ENCODE measurements at regions not wholly inside any gene's neighbourhood (a gene's known extent, or its start where the extent isn't known, plus 50 kb on each side); places are given as distances from the start of the nearest gene placed in this dataset.

DNA sequence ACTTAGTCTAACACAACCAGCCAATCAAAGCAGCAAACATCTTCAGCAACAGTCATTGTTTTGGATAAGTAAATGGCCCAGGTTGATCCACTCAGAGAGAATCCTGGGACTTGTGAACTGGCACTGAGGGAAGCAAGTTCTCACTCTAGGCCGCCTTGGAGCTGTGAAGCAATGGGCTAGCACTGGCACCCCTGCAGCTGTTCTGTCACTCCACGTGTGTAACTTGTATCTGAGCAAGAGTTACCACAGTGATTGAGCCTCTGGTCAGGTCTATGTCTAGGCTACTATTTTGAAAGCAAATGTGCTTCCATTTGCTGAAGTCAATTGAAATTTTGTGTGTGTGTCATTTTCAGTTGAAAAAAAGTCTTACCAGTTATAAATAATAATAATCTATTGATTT is 57.2 kb upstream of the HS3ST1 start:
- Histone ChIP-seq H4K20me1 (ENCODE audit: insufficient read depth) (no peaks in the 10 kb centered on the region), H3K9me3 (no peaks in the 10 kb centered on the region), H3F3A (replicated peaks; ENCODE audit: insufficient read depth) (no peaks in the 10 kb centered on the region), H3K27me3 (ENCODE audit: insufficient read depth) (no peaks in the 10 kb centered on the region), H3K9ac (no peak overlapping the region), H3K4me1 (ENCODE audit: control insufficient read depth in 1 of 2, insufficient read depth in 2 of 2, low read depth in 1 of 2, low read length in 1 of 2) (no peaks in the 10 kb centered on the region), H2AFZ (ENCODE audit: low read depth) (no peak overlapping the region), H3K9me2 (no peaks in the 10 kb centered on the region), H3K36me3 (replicated peaks in 1 of 2; ENCODE audit: control insufficient read depth in 1 of 2, insufficient read depth in 2 of 2, low read length in 1 of 2) (no peaks in the 10 kb centered on the region), H3K4me2 (no peak overlapping the region), H3K4me3 (ENCODE audit: low read depth in 2 of 2, low read length in 1 of 2) (no peak overlapping the region), H3K27ac (ENCODE audit: low read depth in 2 of 2, low read length in 1 of 2) (no peak overlapping the region), H3K79me2 (ENCODE audit: insufficient read depth) (no peaks in the 10 kb centered on the region)
- CTCF ChIA-PET: interaction anchor here (0.7 kb wide), 1 partner anchor 326 kb away, joined by 4 read pairs; no protein-coding TSS in a partner anchor
- POLR2A ChIA-PET: no interaction called here
- DNase-seq: no peak
- WGBS (ENCODE audit: low lambda C conversion rate): 10% methylated on average over 2 of the region's 2 CpGs
- TF ChIP-seq POLR2AphosphoS5 (IDR thresholded peaks at IDR 0.05; ENCODE audit: low read depth, low read length) (no peak), RAD21 (IDR thresholded peaks at IDR 0.05; ENCODE audit: low read length) (no peak)

- Histone ChIP-seq H3K4me1 (ENCODE audit: control insufficient read depth in 1 of 2, insufficient read depth in 2 of 2, low read depth in 1 of 2, low read length in 1 of 2) (no peaks in the 10 kb centered on the region), H3K9me3 (no peaks in the 10 kb centered on the region), H3K9ac (no peak overlapping the region), H2AFZ (ENCODE audit: low read depth) (no peak overlapping the region), H3F3A (replicated peaks; ENCODE audit: insufficient read depth) (no peaks in the 10 kb centered on the region), H4K20me1 (ENCODE audit: insufficient read depth) (no peaks in the 10 kb centered on the region), H3K4me3 (ENCODE audit: low read depth in 2 of 2, low read length in 1 of 2) (no peak overlapping the region), H3K4me2 (no peak overlapping the region), H3K27me3 (ENCODE audit: insufficient read depth) (no peaks in the 10 kb centered on the region), H3K36me3 (replicated peaks in 1 of 2; ENCODE audit: control insufficient read depth in 1 of 2, insufficient read depth in 2 of 2, low read length in 1 of 2) (no peaks in the 10 kb centered on the region), H3K9me2 (no peaks in the 10 kb centered on the region), H3K27ac (ENCODE audit: low read depth in 2 of 2, low read length in 1 of 2) (no peak overlapping the region), H3K79me2 (ENCODE audit: insufficient read depth) (no peaks in the 10 kb centered on the region)
- DNase-seq: no peak
- ChIA-PET POLR2A (no interaction called here), CTCF (no interaction called here)
- TF ChIP-seq CTCF (IDR thresholded peaks at IDR 0.05): no peak
- TF ChIP-seq RCOR1 (IDR thresholded peaks at IDR 0.05; ENCODE audit: low read length): no peak
- no peak for TF ChIP-seq FOXM1 (IDR thresholded peaks at IDR 0.05; ENCODE audit: low read depth)
- no peak for TF ChIP-seq MEF2A (IDR thresholded peaks at IDR 0.05; ENCODE audit: borderline replicate concordance, low read depth)
- TF ChIP-seq, protein P1, sequence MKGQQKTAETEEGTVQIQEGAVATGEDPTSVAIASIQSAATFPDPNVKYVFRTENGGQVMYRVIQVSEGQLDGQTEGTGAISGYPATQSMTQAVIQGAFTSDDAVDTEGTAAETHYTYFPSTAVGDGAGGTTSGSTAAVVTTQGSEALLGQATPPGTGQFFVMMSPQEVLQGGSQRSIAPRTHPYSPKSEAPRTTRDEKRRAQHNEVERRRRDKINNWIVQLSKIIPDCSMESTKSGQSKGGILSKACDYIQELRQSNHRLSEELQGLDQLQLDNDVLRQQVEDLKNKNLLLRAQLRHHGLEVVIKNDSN (IDR thresholded peaks at IDR 0.05; ENCODE audit: borderline replicate concordance, low read depth): no peak
- no peak for TF ChIP-seq ZBTB33 (IDR thresholded peaks at IDR 0.05; ENCODE audit: borderline replicate concordance, low read depth)
- no peak for TF ChIP-seq ELF1 (IDR thresholded peaks at IDR 0.05)
- TF ChIP-seq TAF1 (IDR thresholded peaks at IDR 0.05; ENCODE audit: borderline replicate concordance, low read depth, low read length): no peak
- TF ChIP-seq POLR2AphosphoS5 (IDR thresholded peaks at IDR 0.05; ENCODE audit: low read depth, low read length): no peak
- TF ChIP-seq RAD21 (IDR thresholded peaks at IDR 0.05; ENCODE audit: low read length): no peak
- TF ChIP-seq, protein P2, sequence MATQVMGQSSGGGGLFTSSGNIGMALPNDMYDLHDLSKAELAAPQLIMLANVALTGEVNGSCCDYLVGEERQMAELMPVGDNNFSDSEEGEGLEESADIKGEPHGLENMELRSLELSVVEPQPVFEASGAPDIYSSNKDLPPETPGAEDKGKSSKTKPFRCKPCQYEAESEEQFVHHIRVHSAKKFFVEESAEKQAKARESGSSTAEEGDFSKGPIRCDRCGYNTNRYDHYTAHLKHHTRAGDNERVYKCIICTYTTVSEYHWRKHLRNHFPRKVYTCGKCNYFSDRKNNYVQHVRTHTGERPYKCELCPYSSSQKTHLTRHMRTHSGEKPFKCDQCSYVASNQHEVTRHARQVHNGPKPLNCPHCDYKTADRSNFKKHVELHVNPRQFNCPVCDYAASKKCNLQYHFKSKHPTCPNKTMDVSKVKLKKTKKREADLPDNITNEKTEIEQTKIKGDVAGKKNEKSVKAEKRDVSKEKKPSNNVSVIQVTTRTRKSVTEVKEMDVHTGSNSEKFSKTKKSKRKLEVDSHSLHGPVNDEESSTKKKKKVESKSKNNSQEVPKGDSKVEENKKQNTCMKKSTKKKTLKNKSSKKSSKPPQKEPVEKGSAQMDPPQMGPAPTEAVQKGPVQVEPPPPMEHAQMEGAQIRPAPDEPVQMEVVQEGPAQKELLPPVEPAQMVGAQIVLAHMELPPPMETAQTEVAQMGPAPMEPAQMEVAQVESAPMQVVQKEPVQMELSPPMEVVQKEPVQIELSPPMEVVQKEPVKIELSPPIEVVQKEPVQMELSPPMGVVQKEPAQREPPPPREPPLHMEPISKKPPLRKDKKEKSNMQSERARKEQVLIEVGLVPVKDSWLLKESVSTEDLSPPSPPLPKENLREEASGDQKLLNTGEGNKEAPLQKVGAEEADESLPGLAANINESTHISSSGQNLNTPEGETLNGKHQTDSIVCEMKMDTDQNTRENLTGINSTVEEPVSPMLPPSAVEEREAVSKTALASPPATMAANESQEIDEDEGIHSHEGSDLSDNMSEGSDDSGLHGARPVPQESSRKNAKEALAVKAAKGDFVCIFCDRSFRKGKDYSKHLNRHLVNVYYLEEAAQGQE (IDR thresholded peaks at IDR 0.05; ENCODE audit: low read depth, low read length): no peak
- TF ChIP-seq SMC3 (IDR thresholded peaks at IDR 0.05; ENCODE audit: low read depth, low read length): no peak
- no peak for TF ChIP-seq EZH2phosphoT487 (IDR thresholded peaks at IDR 0.05; ENCODE audit: borderline replicate concordance, low read depth)
- no peak for TF ChIP-seq MXI1 (IDR thresholded peaks at IDR 0.05; ENCODE audit: low read depth, low read length)
- no peak for TF ChIP-seq NFIC (IDR thresholded peaks at IDR 0.05; ENCODE audit: borderline replicate concordance)
- no peak for TF ChIP-seq TCF12 (IDR thresholded peaks at IDR 0.05)
- TF ChIP-seq FOSL2 (IDR thresholded peaks at IDR 0.05; ENCODE audit: borderline replicate concordance, low read depth): no peak
- 8% methylated on average over 1 of the region's 1 CpG for WGBS (ENCODE audit: low lambda C conversion rate)
Measured at GRCh38 chr4:11484531-11484930, 55.8 kb upstream of the HS3ST1 start.
